ENCODE measurements at regions not wholly inside any gene's neighbourhood (a gene's known extent, or its start where the extent isn't known, plus 50 kb on each side); places are given as distances from the start of the nearest gene placed in this dataset.
"Not testable (repeated sequence)": the region's sequence is repeated elsewhere in the genome, so short reads cannot be mapped to it uniquely, and the experiment has no call there.

- no peak for DNase-seq
These were observed 403.8 kb upstream of the EPHA3 start for GRCh38 chr3:88703501-88704059.

DNA sequence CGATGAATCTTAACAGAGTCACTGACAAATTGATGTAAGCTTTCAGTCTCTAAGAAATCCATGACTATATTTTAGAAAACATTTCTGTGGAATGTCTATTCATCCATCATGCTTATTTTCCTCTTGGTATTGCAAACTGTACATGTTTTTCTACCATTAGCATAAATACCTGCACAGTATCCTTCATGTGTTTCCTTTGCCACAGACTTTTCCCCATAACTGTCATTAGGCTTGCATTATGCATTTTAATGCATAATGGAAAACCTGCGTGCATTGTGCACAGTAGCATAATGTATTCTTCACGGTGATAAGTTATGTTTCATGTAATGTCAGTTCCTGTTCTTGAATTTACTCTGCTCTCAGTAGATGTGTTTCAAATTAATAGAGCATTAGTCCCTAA is 403.1 kb upstream of the EPHA3 start:
- DNase-seq = no peak

- no peak for DNase-seq
These were observed 399.6 kb upstream of the EPHA3 start for GRCh38 chr3:88707837-88708236.

GRCh38 chr3:88712552-88712951 is 394.9 kb upstream of the EPHA3 start:
- no peak for DNase-seq

DNA sequence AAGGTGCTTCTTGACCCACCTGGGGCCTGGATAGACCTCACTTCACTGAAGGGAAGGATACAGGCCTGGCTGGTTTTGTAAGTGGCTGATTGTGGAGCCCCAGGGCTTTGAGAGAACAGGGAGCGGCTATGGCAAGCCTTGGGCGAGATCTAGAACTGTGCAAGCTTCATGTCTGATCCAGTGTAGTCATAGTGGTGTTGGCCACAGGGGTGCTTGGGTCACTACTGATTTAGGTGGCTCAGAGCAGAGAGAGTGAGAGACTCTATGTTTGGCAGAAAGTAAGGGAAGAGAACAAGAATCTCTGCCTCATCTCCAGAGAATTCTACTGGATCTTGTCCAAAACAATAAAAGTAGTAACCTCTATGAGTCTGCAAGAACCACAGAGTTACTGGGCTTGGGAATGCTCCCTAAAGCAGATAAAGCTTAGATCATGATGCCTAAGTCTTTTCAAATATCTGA is 394.2 kb upstream of the EPHA3 start:
- DNase-seq = no peak

DNA sequence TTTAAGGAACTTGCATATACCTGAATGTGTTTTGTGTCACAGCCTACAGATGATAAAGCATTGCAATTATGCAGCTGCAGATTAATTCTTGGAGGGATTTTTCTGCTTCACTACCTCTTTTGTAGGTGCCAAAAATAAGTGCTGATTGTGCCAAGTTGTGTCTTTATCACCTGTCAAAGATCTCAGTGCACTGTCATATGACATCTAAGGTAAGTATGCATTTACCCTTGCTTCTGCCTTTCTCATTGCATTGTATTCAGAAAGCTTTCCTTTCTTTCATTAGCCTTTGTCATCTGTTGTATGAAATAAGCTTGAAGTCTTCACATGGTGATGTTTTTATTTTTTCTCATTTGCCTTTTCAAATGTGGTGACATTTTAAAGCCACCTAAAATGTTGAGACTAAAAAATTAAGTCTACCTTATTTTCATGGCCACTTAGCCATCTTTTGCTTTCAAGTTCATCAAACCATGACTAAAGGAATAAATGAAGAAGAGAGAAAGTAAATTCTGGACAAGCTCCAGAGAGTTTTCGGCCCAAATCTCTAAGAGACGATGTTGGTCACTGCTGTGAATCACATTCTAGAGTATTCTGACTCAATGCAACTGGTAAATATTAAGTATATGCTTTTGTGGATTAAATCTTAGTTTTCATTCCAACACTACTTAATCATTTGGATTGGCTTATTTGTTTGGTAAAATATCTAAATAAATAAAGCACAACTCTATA is 381.8 kb upstream of the EPHA3 start:
- DNase-seq = no peak

GRCh38 chr3:88732186-88732585 is 375.2 kb upstream of the EPHA3 start:
- DNase-seq = no peak

DNA sequence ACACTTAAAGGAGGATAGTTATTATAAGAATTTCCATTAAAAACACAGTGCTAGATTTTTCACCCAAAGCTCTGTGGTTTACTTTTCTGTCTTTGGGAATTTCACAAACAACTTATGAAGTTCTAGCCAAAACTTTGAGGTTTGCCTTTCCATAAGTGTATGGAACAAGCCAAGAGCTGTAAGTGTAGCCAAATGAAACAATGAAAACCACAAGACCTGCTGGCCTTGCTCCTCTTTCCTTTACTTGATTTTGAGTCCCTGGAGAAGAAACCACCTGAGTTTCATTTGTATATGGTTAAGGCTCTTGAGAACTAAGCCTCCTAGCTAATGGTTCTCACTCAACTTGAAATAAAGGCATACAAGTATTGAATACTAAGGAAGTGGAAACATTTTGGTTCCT is 365.3 kb upstream of the EPHA3 start:
- no peak for DNase-seq

- no peak for DNase-seq
These were observed 364.5 kb upstream of the EPHA3 start for GRCh38 chr3:88742674-88743507.

- DNase-seq = no peak
These were observed 362.5 kb upstream of the EPHA3 start for GRCh38 chr3:88744896-88745295.

- not testable (repeated sequence) for DNase-seq
These were observed 360.3 kb upstream of the EPHA3 start for GRCh38 chr3:88747145-88747544.

GRCh38 chr3:88758676-88759075 is 348.7 kb upstream of the EPHA3 start:
- no peak for DNase-seq

DNA sequence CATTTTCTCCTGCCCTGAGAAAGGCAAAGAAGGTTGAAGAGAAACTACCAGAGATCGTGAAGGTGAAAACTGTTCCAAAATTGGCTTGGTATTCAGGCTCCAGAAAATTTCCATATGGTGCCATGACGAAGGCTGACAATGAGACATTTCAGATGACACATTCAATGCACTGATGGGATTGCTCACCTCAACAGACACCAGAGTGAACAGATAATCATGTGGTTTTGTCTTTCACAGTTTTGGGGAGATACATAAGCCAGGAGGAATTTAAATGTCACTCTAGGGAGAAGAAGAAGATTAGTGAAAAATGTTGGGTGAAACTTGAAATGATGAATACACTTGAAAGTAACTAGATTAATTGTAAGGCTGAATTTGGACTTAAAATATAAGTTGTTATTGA is 339.7 kb upstream of the EPHA3 start:
- DNase-seq = no peak

- DNase-seq = no peak
These were observed 333.7 kb upstream of the EPHA3 start for GRCh38 chr3:88773766-88774165.

GRCh38 chr3:88775026-88775690 is 332.3 kb upstream of the EPHA3 start:
- no peak for DNase-seq

DNA sequence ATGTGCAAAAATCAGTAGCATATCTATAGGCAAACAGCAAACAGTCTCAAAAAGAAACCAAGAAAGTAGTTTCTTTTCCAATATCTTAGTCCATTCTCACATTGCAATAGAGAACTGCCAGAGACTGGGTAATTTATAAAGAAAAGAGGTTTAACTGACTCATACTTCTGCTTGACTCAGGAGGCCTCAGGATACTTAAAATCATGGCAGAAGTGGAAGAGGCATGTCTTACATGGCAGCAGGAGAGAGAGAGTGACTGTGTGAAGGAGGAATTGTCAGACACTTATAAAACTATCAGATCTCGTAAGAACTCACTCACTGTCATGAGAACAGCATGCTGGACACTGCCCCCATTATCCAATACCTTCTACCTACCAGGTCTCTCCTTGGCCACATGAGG is 327.9 kb upstream of the EPHA3 start:
- no peak for DNase-seq

- DNase-seq = no peak
These were observed 322.5 kb upstream of the EPHA3 start for GRCh38 chr3:88784925-88785324.

- DNase-seq = no peak
These were observed 321.6 kb upstream of the EPHA3 start for GRCh38 chr3:88785841-88786240.

DNA sequence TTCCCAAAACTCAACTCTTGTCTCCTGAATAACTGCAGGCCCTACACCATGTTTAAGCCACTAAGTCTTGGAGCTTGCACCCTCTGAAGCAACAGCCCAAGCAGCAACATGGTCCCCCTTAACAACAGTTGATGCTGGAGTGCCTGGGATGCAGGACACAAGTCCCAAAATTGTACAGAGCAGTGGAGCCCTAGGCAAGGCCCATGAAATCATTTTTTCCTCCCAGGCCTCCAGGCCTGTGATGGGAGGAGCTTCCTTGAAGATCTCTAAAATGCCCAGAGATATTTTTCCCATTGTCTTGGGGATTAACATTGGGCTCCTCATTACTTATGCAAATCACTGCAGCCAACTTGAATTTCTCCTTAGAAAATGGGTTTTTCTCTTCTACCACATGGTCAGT is 311.9 kb upstream of the EPHA3 start:
- no peak for DNase-seq

GRCh38 chr3:88807491-88808105 is 299.8 kb upstream of the EPHA3 start:
- no peak for DNase-seq

DNA sequence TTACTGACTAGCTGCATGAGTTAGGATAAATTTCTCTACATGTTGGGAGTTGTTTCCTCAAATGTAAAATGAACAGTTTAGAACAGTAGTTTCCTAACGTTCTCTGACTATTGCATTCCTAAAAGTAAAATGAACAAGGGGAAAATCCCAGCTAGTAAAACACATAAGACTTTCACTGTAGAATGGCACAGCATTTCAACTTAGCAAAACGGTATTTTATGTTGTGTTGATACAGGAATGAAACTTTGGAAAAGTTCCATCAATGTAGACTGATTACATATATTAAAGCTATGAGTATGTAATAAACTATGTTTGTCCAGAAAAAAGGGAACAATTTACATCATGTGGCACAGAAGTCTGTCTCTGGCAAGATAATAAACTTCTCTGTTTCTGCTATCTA is 297.4 kb upstream of the EPHA3 start:
- DNase-seq = no peak

DNA sequence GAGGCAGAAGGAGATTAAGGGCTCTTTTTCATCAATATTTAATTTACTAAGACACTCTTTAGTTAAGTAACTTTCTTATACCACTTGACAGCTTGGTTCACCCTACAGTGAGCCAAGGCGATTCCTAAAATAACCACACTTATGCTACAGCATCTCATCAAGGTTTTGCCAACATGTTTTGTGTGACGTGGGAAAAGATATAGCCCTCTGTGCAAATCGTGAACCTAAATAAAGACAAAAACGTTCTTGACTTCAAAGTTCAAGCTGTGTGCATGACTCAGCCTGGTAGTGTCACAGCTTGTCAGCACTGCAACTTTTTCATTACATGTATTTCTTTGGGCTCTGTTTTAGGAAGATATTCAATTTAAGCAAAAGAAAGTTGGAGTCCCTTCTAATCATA is 297.0 kb upstream of the EPHA3 start:
- no peak for DNase-seq

GRCh38 chr3:88811096-88811495 is 296.3 kb upstream of the EPHA3 start:
- no peak for DNase-seq
